HG02884 (cell line): ENCODE measurements at regions not wholly inside any gene's neighbourhood (a gene's known extent, or its start where the extent isn't known, plus 50 kb on each side); places are given as distances from the start of the nearest gene placed in this dataset.
A peak's percentile ranks its signal among the peaks of the same experiment; 100 is the strongest.
"Not testable (repeated sequence)": the region's sequence is repeated elsewhere in the genome, so short reads cannot be mapped to it uniquely, and the experiment has no call there.

Source experiments
- ATAC-seq: cut with Tn5 transposase; IDR thresholded peaks from one replicate; pipeline ENCODE4 v1.9.1; 2021; ENCODE audit warnings: mild to moderate bottlenecking, moderate library complexity; ENCODE audit not compliant: unreplicated experiment

DNA sequence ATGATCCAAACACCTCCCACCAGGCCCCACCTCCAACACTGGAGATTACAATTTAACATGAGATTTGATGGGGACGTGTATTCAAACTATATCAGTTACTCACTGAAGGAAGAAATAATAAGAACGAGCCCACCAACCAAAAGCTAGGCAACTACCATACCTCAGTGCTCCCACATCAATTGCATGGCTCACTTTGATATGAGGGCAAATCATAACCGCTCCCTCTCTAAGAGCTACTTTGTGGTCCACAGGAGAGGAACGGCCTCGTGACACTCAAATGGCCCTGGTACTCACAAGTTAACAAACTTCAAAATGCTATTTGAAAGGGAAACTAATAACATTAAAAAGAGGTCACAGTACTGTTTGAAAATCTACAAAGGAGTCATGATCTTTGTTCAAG, 170.7 kb upstream of the SLC7A11 start:
- no peak for ATAC-seq

DNA sequence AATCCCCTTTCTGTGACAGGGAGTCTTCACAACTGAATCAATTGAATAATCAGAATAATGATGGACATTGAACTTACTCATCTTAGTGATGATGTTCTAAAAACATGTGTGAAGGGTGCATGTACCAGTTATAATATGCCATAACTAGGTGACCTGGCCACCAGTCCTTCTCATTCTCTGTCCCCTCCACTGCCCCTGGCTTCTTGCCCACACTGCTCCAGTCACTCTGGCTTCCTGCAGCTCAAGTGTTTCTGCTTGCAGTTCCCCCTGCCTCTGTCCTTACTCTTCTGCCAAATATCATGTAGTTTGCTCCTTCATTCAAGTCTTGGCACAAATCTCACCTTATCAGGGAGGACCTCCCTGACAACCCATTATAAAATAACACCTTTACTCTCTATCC, 168.1 kb upstream of the SLC7A11 start:
- no peak for ATAC-seq

DNA sequence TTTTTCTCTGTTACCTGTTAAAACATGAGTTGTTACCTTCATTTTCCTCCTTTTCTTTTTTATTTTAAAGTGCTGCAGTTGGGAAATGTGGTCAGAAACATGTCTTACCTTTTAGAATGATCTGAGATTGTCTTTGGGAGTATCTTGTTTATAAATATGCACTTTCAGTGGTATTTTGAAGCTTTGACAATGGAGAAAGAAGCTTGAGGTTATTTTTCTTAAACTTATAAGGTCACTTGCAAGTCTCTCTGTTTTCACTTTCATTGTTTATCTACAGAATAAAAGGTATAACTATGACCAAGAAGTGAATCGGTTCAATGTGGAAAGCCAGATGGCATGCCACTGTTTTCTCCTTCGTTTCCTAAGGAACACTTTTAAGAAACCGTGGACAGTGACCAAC, 167.5 kb upstream of the SLC7A11 start:
- no peak for ATAC-seq

DNA sequence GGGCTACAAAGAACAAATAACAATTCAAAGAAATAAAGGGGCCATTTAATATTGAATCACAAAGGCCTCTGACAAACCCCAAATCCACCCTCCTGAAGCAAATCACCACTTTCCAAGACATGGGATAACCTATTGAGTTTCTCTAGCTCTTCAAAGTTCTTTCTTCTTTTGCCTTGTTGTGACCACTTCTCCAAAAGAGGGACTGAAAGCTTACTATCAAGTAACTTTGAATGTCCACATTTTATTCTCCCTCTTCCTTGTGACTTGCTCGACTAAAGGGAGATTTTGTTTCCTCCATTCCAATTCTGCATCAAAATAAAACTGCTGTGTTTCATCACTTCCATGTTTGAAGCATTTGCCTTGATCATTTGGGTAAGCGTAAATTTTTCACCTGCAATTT, 166.6 kb upstream of the SLC7A11 start:
- no peak for ATAC-seq

DNA sequence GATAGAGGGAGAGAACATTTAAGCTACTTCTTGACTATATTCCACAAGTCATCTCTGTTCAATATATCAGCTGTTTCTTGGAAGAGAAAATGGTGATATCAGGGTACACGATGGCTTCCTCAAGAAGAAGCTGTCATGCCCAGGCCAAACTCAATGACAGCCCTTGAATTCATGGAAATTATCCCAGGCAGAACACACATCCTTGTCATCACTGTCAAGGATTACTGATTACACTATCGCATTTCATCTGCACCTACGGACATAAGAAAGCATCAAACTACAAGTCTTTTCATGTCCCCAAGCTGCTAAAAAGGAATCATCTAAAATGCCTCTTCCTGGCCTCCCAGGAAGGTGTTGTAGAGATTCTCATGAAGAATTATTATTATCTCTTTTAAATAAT, 165.2 kb upstream of the SLC7A11 start:
- ATAC-seq, result no peak

DNA sequence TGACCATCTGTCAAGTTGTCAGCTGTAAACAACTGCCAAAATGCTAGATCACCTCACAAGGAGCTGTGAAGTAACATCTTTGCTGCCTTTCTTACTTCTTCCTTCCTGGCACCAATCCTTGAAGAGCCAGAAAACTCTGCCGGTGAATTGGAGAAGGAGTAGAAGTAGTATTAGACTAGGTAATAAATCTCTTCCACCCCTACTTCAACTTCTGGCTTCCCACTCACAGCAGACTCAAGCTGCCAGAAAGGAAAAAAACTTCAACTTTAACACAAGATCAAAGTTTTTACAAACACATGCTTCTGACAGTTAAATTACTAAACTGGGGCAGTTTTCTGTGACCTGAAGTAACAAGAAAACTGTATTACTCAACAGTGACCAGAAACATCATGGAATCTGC, 164.7 kb upstream of the SLC7A11 start:
- no peak for ATAC-seq

DNA sequence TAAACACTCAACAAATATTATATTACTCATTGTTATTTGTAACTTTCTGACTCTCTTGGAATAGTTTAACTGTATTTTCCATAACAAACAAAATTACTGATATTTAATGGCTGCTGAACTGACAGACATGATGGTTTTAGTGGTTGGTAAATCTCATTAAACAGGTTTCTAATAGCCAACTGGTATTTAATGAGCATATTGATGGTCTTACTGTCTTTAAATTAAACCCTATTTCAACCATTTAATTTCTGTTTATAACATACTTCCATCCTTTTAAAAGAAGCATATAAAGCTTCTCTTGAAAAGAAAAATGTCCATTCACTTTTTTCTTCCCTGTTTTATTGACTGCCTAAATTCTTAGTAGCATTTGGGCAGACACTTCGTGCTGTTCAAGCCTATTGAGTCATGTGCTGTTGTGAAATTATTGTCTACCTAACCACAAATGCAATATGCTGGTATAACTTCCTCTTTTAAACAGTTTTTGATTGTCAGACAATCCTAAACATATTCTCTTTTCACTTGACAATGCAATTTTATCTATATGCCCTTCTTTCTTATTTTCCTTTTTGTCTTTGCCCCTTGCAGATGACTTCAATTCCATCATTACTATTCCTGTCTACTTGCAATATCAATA, 163.9 kb upstream of the SLC7A11 start:
- peak; percentile 78 for ATAC-seq

DNA sequence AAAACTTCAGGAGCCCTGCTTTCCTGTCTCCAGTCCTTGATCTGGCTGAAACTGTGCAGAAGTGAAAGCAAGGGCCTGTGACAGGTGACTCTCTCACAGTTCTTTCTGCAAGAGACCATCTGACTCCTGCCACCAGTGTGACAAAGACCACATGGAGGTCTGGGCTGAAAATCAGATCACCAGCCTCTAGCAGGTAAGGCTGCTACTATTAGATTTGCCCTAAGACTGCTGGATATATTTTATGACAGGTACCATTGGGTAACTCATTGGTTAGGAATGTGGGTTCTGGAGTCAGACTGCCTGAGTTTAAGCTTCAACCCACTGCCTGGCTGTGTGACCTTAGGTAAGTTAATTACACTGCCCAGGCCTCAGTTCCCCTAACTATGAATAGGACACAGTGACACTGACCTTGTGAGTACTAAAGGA, 163.3 kb upstream of the SLC7A11 start:
- peak; percentile 56 for ATAC-seq

DNA sequence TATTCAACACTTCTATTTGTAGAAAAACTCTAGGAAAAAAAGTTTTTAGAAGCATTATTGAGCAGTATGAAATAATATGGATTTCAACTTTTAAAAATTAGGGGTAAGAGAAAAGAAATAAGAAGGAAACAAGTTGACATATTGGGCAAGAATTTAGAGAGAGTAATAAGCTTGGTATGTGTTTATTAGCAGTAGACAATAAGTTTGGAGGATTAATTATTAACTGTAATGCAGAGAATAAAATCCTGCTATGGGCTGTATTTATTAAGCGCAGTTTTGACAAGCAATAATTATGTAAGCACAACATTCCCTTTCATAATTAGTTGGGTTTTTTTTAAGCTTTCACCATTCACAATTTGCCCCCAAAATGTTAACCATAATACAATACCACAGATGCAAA, 162.7 kb upstream of the SLC7A11 start:
- no peak for ATAC-seq

DNA sequence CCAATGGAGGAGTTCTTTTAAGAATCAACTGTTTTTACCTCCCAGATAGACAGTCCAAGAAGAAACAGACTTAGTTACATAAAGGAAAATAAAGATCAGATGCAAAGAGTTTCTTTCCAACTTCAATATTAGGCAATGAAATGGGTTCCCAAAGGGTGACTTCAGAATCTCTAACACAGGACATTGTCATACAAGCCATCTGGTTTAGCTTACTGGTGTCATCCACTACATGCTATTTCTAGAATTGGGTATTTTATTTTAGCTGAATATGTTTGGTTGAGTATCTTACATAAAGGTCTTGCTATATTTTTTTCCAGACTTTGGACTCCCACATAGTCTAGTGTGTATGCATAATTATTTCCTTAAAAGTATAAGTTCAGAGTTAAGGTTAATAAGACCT, 162.1 kb upstream of the SLC7A11 start:
- no peak for ATAC-seq

DNA sequence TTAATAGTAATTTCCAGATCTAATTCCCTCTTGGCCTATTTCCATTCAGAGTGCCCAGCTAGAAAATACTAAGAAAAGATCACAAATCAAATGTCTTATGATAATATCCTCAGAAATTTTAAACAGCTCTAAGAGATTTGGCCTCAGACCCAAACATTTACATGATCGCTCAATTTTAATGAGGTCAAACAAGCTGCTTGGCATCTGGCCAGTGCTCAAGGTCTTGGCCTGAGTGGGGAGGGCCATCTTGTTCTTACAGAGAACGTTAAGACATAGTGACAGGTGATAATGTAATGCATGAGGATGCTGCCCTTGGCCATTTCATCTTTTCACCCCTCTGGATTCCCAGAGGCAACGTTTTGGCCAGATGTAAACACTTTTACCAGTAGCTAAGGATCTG, 159.2 kb upstream of the SLC7A11 start:
- no peak for ATAC-seq

DNA sequence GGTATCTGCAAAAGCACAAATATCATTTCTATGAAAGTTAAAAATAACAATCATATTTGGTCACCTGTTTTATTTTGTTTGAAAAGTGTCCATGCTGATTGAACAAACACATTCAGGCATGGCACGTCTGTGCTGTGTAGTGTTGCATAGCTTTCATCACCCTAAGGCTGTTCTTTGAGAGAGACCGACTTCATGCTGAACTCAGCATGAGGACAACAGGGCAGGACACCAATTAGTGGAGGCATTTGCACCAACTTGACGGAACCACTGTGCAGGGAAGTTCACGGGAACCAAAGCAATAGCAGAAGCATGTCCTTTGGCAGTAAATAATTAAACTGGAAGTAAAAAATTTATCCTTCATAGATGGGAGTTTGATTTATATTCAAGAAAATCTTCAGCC, 158.4 kb upstream of the SLC7A11 start:
- no peak for ATAC-seq

DNA sequence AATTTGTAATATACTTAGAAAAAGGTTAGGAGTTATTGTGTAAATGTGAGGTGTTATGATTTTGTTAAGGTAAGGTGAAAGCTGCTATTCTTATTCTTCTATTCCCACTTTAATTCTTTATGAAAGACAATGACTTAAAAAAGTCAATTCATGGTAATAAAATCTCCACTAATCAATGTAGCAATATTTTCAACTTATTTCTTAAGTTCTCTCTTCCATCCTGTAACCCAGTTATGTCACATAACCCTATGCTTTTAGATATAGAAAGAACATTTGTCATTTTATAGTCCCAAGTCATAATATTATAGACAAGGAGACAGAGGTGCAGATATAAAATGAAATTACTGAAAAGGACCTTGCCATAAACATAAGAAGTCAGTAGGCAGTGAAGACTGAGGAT, 157.9 kb upstream of the SLC7A11 start:
- no peak for ATAC-seq

DNA sequence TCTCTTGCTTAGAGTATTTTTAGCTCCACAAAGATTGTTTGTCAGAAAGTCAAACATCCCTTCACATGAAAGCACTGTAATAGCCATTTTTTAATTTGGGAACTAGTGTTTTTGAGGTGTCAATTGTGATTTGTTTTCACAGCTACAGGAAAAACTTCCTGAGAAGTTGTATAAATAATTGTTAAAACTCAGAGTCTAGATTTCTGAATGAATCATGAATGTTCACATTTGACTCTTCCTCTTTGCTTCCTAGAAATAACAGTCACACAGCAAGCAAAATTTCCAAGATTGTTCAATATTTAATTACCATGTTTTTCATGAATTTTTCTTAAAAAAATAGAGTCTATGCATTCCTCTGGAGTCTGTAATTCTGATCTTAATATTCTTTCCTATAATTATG, 156.9 kb upstream of the SLC7A11 start:
- no peak for ATAC-seq

DNA sequence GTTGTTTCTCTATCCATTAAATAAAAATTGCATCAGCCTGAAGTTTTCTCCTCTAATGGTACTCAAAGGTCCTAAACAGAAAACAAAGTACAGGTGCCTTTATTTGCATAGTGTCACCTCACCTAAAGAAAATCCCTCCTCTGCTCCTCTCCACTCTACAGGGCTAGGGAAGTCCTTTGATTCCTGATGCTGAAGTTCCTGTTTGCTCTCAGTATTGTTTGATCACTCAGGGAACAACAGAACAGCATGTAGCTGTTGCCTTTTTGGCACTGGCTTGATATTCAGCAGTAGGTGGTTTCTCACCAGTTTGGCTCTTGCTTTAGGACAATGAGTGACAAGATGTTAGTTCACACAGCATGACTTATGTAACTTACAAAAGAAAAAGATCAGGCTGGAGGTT, 156.2 kb upstream of the SLC7A11 start:
- ATAC-seq, result no peak

DNA sequence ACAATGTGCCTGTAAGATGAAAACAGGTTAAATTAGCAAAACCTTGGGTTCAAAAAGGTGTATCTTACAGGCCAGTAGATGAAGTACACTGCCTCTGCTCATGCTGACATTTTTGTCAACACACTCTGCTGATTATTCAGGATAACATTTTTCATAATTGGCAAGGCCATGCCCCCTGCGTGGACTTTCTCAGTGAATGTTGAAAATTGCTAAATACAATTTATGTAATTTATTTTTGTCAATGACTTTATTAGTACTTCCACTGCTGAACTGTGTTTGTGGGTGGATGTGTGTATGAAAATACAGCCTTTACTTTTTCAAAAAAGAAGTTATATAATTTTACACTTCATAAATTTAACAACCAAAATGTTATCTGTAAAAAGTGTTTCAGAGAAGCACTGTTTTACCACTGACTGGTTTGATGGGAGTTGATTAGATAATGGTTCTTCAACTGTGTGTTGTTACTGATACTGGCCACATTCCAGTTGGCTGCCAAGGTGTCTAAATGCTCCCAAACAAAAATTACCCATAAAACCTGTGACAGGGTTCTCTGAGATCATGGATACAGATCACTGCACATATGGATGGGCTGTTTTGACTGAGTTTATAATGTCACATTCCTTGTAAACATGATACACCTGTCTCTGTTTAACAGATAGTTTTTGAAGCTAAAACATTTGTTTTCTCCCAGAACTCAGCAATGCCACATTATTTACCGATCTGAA, 151.9 kb upstream of the SLC7A11 start:
- ATAC-seq, result no peak

DNA sequence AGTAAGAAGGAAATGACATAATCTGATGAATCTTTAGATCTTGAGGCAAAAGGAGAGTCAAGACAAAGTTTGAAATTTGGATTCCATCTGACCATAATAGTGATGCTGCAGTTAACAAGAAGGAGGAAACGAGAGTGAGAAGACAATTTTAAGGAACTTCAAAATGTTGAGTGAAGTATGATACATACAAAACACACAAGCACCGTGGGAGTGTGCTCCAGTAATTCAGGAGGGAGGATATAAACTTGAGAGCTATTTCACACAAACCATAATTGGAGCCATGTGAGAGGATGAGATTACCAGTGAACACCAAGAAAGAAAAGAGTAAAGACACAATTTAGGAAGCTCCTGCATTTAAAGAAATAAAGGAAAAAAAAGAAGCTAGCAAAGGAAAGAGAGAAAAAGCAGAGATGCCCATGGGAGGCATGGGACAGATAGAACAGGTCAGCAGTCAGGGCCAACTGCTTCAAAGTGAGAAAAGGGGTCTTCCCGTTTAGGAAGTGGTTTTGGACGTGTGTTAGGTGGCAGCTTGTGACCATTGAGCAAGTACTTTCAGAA, 150.7 kb upstream of the SLC7A11 start:
- ATAC-seq, result peak; percentile 69

DNA sequence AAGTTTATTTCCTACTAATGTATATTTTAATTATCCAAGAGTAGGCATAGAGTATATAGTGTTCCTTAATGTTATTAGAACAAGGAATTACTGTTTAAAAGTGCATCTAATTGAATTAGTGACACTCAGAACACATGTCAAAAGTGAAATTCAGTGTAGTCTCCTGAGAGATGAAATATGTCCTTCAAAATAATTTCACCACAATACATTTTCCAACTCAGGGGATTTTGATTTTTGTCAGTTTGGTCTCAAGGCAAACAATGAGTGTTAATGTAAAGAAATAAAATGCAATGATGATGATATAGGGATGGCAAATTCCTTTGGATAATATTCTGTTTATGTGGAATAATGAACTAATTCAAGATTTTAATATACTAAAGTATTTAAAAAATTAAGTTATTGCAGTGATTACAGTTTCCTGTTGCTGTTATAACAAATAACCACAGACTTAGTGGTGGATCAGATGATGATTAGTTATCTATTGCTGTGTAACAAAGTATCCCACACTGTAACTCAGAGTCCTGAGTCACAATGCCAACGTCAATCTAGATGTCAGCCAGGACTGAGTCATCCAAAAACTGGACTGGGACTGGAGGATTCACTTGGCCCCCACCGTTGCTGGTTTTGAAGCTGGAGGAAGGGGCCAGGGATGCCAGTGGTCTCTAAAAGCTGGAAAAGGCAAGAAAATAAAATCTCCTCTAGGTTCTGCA, 148.0 kb upstream of the SLC7A11 start:
- no peak for ATAC-seq

DNA sequence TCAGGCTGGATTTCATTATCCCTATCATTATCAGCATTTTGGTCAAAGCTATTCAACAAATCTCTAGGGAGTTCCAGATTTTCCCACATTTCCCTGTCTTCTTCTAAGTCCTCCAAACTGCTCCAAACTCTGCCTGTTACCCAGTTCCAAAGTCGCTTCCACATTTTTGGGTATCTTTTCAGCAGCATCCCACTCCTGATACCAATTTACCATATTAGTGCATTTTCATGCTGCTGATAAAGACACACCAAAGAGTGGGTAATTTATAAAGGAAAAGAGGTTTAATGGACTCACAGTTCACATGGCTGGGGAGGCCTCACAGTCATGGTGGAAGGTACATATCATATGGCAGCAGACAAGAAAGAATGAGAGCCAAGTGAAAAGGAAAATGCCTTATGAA, 132.8 kb upstream of the SLC7A11 start:
- no peak for ATAC-seq

DNA sequence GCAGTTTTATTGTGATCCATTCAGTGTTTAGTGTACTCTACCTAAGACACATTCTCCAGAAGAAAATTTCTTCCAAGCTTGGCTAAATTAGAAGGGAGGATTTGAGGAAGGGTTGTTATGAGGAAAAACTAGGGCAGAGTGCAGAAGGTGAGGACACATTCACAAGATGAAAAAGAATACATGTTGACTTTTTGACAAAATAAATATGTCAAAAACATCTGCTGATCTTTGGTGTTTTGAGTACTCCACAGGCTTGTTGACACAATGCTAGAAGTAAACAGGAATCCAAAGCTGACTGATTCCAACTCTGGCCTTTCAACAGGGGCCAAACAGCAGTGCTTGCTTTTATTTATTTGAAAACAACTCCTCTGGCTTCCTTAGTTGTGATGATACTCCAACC, 125.8 kb upstream of the SLC7A11 start:
- ATAC-seq, result no peak

DNA sequence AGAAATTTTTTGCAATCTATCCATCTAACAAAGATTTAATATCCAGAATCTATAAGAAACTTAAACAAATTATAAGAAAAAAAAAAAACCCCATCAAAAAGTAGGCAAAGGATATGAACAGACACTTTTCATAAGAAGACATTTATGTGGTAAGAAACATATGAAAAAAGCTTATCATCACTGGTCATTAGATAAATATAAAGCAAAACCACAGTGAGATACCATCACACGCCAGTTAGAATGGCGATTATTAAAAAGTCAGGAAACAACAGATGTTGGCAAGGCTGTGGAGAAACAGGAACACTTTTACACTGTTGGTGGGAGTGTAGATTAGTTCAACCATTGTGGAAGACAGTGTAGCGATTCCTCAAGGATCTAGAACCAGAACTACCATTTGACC, 110.3 kb upstream of the SLC7A11 start:
- ATAC-seq, result not testable (repeated sequence)

DNA sequence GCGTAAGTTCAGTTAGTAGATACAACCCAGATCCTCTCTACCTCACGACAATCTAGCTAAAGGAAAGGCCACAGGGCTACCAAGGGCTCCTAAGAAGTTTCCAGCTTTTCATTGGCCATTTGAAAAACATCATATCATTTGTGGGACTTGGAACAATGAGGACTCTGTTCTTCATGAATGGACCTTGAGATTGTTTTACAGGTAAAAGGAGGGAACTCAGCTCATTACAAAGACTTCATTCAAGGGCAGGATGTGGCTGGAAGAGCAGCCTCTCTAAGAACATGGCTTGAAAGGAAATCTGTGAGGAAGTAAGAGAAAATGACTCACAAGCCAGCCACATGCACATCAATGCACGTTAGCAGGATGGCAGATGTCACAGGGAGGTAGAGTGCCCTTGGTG, 105.9 kb upstream of the SLC7A11 start:
- no peak for ATAC-seq
